ENCODE measurements at regions not wholly inside any gene's neighbourhood (a gene's known extent, or its start where the extent isn't known, plus 50 kb on each side); places are given as distances from the start of the nearest gene placed in this dataset.

GRCh38 chrX:39550795-39551361, 546.9 kb downstream of the BCOR start:
- TF ChIP-seq CTCF (IDR thresholded peaks at IDR 0.05) (no peak), POLR2A (IDR thresholded peaks at IDR 0.05) (no peak)
